ENCODE measurements at regions not wholly inside any gene's neighbourhood (a gene's known extent, or its start where the extent isn't known, plus 50 kb on each side); places are given as distances from the start of the nearest gene placed in this dataset.

DNA sequence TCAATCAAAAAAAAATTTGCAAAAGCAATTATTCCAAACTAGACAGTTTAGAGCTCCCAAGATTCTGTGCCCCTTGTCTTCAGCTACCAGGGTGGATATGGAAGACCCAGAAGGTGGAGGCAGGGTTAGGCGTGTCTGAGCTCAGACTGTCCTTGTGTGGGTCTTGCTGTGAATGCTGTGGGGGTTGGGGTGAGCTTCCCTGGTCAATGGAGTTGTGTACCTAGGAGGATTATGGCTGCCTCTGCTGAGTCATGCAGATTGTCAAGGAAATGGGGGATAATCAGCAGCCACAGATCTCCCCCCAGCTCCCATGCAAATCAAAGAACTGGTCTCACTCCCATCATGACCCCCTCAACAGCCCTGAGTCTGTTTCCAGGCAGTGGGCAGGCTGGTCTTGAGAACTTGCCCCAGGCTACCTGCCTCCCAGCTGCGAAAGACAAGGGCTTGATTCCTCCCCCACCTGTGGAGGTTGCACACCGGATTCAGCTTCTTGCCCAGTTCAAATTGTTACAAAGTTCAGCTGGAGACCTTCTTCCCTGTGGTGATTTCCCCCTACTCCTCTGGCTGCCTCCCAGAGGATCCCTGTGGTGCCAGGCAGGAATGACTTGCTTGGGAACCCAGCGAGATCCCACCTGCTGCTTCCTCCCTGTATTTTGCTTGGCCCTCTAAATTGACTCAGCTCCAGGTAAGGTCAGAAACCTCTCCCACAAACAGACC lies 77.0 kb downstream of the RAD51AP2 start:
- no peak for DNase-seq (ENCODE audit: low spot score)
- Histone ChIP-seq H3K36me3 (no peaks in the 10 kb centered on the region), H3K9me3 (no peaks in the 10 kb centered on the region), H3K4me3 (no peak overlapping the region), H3K27ac (no peak overlapping the region), H3K4me1 (no peaks in the 10 kb centered on the region), H3K27me3 (no peaks in the 10 kb centered on the region)
- TF ChIP-seq, protein P1, sequence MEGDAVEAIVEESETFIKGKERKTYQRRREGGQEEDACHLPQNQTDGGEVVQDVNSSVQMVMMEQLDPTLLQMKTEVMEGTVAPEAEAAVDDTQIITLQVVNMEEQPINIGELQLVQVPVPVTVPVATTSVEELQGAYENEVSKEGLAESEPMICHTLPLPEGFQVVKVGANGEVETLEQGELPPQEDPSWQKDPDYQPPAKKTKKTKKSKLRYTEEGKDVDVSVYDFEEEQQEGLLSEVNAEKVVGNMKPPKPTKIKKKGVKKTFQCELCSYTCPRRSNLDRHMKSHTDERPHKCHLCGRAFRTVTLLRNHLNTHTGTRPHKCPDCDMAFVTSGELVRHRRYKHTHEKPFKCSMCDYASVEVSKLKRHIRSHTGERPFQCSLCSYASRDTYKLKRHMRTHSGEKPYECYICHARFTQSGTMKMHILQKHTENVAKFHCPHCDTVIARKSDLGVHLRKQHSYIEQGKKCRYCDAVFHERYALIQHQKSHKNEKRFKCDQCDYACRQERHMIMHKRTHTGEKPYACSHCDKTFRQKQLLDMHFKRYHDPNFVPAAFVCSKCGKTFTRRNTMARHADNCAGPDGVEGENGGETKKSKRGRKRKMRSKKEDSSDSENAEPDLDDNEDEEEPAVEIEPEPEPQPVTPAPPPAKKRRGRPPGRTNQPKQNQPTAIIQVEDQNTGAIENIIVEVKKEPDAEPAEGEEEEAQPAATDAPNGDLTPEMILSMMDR (IDR thresholded peaks at IDR 0.05) = no peak

GRCh38 chr2:17430326-17430725 lies 87.9 kb downstream of the RAD51AP2 start:
- no peaks in the 10 kb centered on the region for H3K27me3 ChIP-seq
- no peak overlapping the region for H3K27ac ChIP-seq
- H3K4me1 ChIP-seq = no peaks in the 10 kb centered on the region
- no peak for DNase-seq (ENCODE audit: low spot score)
- no peak overlapping the region for H3K4me3 ChIP-seq
- TF ChIP-seq, protein P1 (IDR thresholded peaks at IDR 0.05) = no peak
- H3K36me3 ChIP-seq = no peaks in the 10 kb centered on the region
- H3K9me3 ChIP-seq = no peaks in the 10 kb centered on the region

DNA sequence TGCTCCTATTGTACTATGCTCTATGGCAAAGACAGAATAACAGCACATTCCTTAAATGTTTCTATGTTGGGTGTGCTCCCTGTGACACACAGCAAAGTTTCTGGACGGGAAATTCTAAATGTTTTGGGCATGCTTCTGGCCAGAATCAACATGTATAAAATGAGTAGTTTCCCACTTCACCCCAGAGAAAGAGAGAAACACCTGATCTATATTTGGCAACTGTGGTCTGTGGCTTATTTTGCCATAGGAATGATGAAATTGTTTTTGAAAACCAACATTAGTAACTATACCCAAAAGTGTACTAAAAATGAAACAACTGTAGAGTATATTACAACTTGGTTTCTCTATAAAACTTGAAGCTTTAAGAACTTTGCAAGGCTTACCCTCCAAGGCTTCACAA lies 89.1 kb downstream of the RAD51AP2 start:
- Histone ChIP-seq H3K4me3 (no peak overlapping the region), H3K27ac (no peak overlapping the region), H3K9me3 (no peaks in the 10 kb centered on the region), H3K4me1 (no peaks in the 10 kb centered on the region), H3K27me3 (no peaks in the 10 kb centered on the region), H3K36me3 (no peaks in the 10 kb centered on the region)
- TF ChIP-seq, protein P1 (IDR thresholded peaks at IDR 0.05) = no peak
- DNase-seq (ENCODE audit: low spot score) = no peak

DNA sequence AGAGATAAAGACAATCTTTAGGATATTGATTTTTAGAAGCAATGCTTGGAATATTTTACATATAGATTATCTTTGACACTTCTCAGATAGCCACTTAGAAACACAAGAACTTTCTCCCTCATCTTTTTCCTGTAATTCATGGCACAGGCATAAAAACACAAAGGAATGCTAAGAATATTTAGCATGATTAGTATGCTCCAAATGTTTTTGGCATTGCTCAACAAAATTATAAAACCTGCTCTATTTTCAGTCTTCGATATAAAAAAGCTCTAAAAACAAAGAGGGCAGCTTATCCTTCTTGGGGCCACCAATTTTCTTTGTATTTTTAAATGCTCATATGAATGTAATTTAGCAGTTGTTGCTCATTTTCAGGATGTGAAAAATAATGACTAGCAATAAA lies 90.8 kb downstream of the RAD51AP2 start:
- DNase-seq (ENCODE audit: low spot score) = no peak
- no peak overlapping the region for H3K4me3 ChIP-seq
- H3K4me1 ChIP-seq = no peaks in the 10 kb centered on the region
- no peaks in the 10 kb centered on the region for H3K36me3 ChIP-seq
- no peaks in the 10 kb centered on the region for H3K27me3 ChIP-seq
- TF ChIP-seq, protein P1 (IDR thresholded peaks at IDR 0.05) = no peak
- no peaks in the 10 kb centered on the region for H3K9me3 ChIP-seq
- no peak overlapping the region for H3K27ac ChIP-seq

- no peaks in the 10 kb centered on the region for H3K4me1 ChIP-seq
- TF ChIP-seq, protein P1 (IDR thresholded peaks at IDR 0.05) = no peak
- no peak overlapping the region for H3K27ac ChIP-seq
- H3K36me3 ChIP-seq = no peaks in the 10 kb centered on the region
- no peak for DNase-seq (ENCODE audit: low spot score)
- no peak overlapping the region for H3K4me3 ChIP-seq
- H3K9me3 ChIP-seq = no peaks in the 10 kb centered on the region
- H3K27me3 ChIP-seq = no peaks in the 10 kb centered on the region
Observed at GRCh38 chr2:17426743-17427142, 91.5 kb downstream of the RAD51AP2 start.

- Histone ChIP-seq H3K4me1 (no peaks in the 10 kb centered on the region), H3K27ac (no peak overlapping the region), H3K36me3 (no peaks in the 10 kb centered on the region), H3K27me3 (no peaks in the 10 kb centered on the region), H3K9me3 (no peaks in the 10 kb centered on the region), H3K4me3 (no peak overlapping the region)
- DNase-seq (ENCODE audit: low spot score) = no peak
- TF ChIP-seq, protein P1 (IDR thresholded peaks at IDR 0.05) = no peak
Observed at GRCh38 chr2:17422061-17422460, 96.2 kb downstream of the RAD51AP2 start.

All from right atrium auricular region (tissue), 2 donors.